ENCODE measurements at regions not wholly inside any gene's neighbourhood (a gene's known extent, or its start where the extent isn't known, plus 50 kb on each side); places are given as distances from the start of the nearest gene placed in this dataset.

DNA sequence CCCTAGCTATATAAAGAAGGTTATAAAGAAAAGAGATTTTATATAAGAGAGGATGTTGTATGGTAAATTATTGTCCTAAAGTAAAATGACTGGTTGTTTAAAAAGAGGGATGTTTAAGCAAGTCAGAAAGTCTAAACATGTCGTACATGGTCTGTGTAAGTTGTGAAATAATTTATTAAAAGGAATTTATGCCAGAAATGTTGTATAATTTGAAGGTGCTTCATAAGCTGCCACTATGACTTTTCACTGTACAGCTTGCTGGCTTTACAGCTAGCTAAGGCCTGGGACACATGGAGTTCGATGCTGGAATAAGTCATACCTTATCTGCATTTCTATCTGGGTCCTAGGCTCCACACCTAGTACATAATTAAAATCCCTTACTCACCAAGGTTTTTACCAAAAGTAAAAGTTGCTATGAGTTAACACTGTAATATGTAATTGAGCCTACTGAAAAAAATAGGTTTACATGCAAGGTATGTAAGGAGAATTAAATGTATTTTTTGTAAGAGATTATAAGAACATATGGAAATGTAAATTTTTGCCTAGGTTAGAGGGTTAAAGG is 59.0 kb upstream of the EDEM3 start:
- DNase-seq = no peak

GRCh38 chr1:184811439-184812111 is 56.9 kb upstream of the EDEM3 start:
- DNase-seq = no peak

GRCh38 chr1:184810735-184811343 is 56.2 kb upstream of the EDEM3 start:
- DNase-seq = no peak

GRCh38 chr1:184806296-184806721 is 51.7 kb upstream of the EDEM3 start:
- no peak for DNase-seq

DNA sequence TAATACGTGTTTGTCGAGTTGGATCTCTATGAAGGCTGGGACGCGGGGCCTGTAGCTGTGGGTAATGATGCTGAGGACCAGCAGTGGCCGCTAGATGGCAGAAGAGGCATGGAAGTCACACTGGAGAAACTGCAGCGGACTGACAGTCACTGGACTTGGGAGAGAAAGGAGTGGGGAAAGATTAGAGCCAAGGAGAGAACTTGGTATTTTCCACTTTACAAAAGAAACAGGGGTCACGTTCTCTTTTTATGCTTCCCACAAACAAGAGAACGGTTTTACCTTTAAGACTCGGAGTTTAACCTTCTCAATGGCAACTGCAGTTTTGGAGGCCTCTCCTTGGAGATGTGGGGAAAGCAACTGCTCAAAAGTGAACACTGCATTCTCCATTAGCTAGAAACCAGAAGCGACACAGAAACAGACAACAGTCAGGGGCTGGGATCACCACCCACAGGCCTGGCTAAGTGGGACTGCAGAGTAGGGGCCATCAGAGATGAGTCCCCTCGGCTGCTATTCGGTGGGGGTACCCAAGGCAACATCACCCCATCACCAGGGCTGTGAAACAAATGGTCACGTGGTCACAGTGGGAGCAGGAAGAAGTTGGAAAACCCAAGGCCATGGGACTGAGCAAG is 51.1 kb upstream of the EDEM3 start:
- DNase-seq = peak; percentile 70 to 81

Data from stimulated activated CD4-positive, alpha-beta T cell treated with anti-CD3 and anti-CD28 coated beads, Interleukin-4, amount 100 ng/mL, for 4 hours (primary cell).